ENCODE measurements at regions not wholly inside any gene's neighbourhood (a gene's known extent, or its start where the extent isn't known, plus 50 kb on each side); places are given as distances from the start of the nearest gene placed in this dataset.

- Histone ChIP-seq H3K27me3 (ENCODE audit: insufficient read depth, low read length) (no peaks in the 10 kb centered on the region), H3K4me3 (ENCODE audit: low read length) (no peak overlapping the region), H3K9me3 (ENCODE audit: low read depth, low read length) (no peaks in the 10 kb centered on the region), H3K4me1 (ENCODE audit: insufficient read depth, low read length) (peaks cover 5% of the 10 kb centered on the region)
These were observed 243.1 kb downstream of the ALDH8A1 start for GRCh38 chr6:134706806-134707205.

- H3K27me3 ChIP-seq (ENCODE audit: insufficient read depth, low read length), result no peaks in the 10 kb centered on the region
- no peak overlapping the region for H3K4me3 ChIP-seq (ENCODE audit: low read length)
- H3K4me1 ChIP-seq (ENCODE audit: insufficient read depth, low read length), result peaks cover 5% of the 10 kb centered on the region
- no peaks in the 10 kb centered on the region for H3K9me3 ChIP-seq (ENCODE audit: low read depth, low read length)
These were observed 243.7 kb downstream of the ALDH8A1 start for GRCh38 chr6:134706153-134706552.

DNA sequence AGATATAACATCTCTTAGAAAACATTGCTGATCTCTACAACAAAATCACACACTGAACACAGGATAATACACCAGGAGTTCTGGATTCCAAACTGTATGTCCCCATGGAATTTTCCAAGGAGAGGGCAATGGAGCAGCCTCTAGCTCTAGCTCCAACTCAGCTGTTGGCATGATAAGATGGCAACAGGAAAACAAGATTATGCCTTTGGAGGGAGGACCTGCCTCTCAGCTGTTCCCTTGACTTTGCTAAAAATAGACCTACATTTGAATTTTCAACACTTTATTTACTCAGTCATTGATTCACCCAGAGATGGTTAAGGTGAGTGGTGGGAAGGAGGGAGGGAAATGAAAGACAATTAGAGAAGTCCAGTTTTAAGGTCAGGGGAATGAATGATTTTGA is 246.7 kb downstream of the ALDH8A1 start:
- Histone ChIP-seq H3K9me3 (ENCODE audit: low read depth, low read length) (no peaks in the 10 kb centered on the region), H3K4me3 (ENCODE audit: low read length) (no peak overlapping the region), H3K4me1 (ENCODE audit: insufficient read depth, low read length) (peaks cover 5% of the 10 kb centered on the region), H3K27me3 (ENCODE audit: insufficient read depth, low read length) (no peaks in the 10 kb centered on the region)

GRCh38 chr6:134702279-134702678 is 247.6 kb downstream of the ALDH8A1 start:
- no peak overlapping the region for H3K4me3 ChIP-seq (ENCODE audit: low read length)
- no peaks in the 10 kb centered on the region for H3K4me1 ChIP-seq (ENCODE audit: insufficient read depth, low read length)
- H3K27me3 ChIP-seq (ENCODE audit: insufficient read depth, low read length), result no peaks in the 10 kb centered on the region
- H3K9me3 ChIP-seq (ENCODE audit: low read depth, low read length), result no peaks in the 10 kb centered on the region

- Histone ChIP-seq H3K4me3 (ENCODE audit: low read length) (no peak overlapping the region), H3K4me1 (ENCODE audit: insufficient read depth, low read length) (no peaks in the 10 kb centered on the region), H3K9me3 (ENCODE audit: low read depth, low read length) (no peaks in the 10 kb centered on the region), H3K27me3 (ENCODE audit: insufficient read depth, low read length) (no peaks in the 10 kb centered on the region)
These were observed 248.6 kb downstream of the ALDH8A1 start for GRCh38 chr6:134701301-134701700.

- Histone ChIP-seq H3K9me3 (ENCODE audit: low read depth, low read length) (no peaks in the 10 kb centered on the region), H3K4me3 (ENCODE audit: low read length) (no peak overlapping the region), H3K27me3 (ENCODE audit: insufficient read depth, low read length) (peaks cover 5% of the 10 kb centered on the region)
These were observed 251.7 kb downstream of the ALDH8A1 start for GRCh38 chr6:134698228-134698627.

DNA sequence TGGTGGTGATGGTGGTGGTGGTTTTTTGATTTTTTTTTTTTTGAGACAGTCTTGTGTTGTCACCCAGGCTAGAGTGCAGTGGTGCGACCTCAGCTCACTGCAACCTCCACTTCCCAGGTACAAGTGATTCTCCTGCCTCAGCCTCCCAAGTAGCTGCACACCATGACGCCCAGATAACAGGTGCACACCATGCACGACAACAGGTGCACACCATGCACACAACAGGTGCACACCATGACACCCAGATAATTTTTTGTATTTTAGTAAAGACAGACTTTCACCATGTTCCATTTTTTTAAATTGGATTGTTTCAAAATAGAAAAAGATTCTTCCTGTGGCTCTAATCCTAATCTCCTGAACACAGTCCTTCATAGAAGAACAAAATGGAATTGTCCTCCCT is 257.9 kb downstream of the ALDH8A1 start:
- Histone ChIP-seq H3K27me3 (ENCODE audit: insufficient read depth, low read length) (peaks cover 5% of the 10 kb centered on the region), H3K9me3 (ENCODE audit: low read depth, low read length) (no peaks in the 10 kb centered on the region), H3K4me3 (ENCODE audit: low read length) (no peak overlapping the region), H3K4me1 (ENCODE audit: insufficient read depth, low read length) (no peaks in the 10 kb centered on the region)

More at GRCh38 chr6:134698228-134698627, 251.7 kb downstream of the ALDH8A1 start:
- no peaks in the 10 kb centered on the region for H3K4me1 ChIP-seq (ENCODE audit: insufficient read depth, low read length)

DNA sequence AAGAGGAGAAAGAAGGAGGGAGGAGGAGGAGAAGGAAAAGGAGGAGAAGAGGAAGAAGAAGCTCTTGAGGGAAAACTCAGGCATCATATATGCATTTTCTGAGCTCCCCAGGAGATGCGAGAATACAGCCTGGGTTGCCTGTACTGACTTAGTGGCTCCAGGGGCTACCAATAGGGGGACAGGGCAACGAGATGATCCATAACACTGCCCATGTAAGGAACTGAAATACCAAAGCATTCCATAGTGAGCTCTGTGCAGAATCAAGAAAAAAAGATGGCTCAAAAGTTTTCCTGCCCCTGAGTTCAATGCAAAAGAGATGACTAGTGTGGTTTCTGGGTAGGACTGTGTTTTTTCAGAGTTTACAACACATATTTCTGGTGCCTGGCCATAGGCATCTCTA is 258.7 kb downstream of the ALDH8A1 start:
- Histone ChIP-seq H3K4me3 (ENCODE audit: low read length) (no peak overlapping the region), H3K9me3 (ENCODE audit: low read depth, low read length) (no peaks in the 10 kb centered on the region), H3K4me1 (ENCODE audit: insufficient read depth, low read length) (no peaks in the 10 kb centered on the region), H3K27me3 (ENCODE audit: insufficient read depth, low read length) (peaks cover 5% of the 10 kb centered on the region)

DNA sequence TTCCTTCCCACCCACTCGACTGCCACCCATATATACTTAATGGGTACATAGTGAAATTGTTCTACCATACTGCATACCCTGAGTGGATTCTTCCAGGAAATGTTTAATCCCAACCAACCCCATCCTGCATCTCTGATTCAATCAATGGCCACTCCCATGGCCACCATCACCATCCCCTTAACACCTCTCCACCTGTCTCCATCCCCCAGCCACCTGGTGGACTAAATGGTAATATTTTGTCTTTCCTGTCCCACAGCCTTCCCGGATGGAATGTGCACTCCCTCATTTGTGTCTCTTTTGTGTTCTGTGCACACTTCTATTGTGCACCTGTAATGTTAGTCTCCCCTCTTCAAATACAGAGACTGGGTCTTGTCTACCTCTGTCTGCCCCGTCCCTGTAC is 259.9 kb downstream of the ALDH8A1 start:
- H3K4me1 ChIP-seq (ENCODE audit: insufficient read depth, low read length), result no peaks in the 10 kb centered on the region

GRCh38 chr6:134689641-134690040 is 260.3 kb downstream of the ALDH8A1 start:
- Histone ChIP-seq H3K27me3 (ENCODE audit: insufficient read depth, low read length) (peaks cover 1% of the 10 kb centered on the region), H3K4me3 (ENCODE audit: low read length) (no peak overlapping the region), H3K4me1 (ENCODE audit: insufficient read depth, low read length) (no peaks in the 10 kb centered on the region), H3K9me3 (ENCODE audit: low read depth, low read length) (no peaks in the 10 kb centered on the region)

More for the DNA sequence above, 259.9 kb downstream of the ALDH8A1 start:
- H3K4me3 ChIP-seq (ENCODE audit: low read length), result no peak overlapping the region
- H3K27me3 ChIP-seq (ENCODE audit: insufficient read depth, low read length), result peaks cover 3% of the 10 kb centered on the region
- no peaks in the 10 kb centered on the region for H3K9me3 ChIP-seq (ENCODE audit: low read depth, low read length)

- no peaks in the 10 kb centered on the region for H3K9me3 ChIP-seq (ENCODE audit: low read depth, low read length)
- no peaks in the 10 kb centered on the region for H3K27me3 ChIP-seq (ENCODE audit: insufficient read depth, low read length)
- no peaks in the 10 kb centered on the region for H3K4me1 ChIP-seq (ENCODE audit: insufficient read depth, low read length)
- no peak overlapping the region for H3K4me3 ChIP-seq (ENCODE audit: low read length)
These were observed 260.7 kb downstream of the ALDH8A1 start for GRCh38 chr6:134689177-134689576.

- Histone ChIP-seq H3K27me3 (ENCODE audit: insufficient read depth, low read length) (no peaks in the 10 kb centered on the region), H3K9me3 (ENCODE audit: low read depth, low read length) (no peaks in the 10 kb centered on the region), H3K4me1 (ENCODE audit: insufficient read depth, low read length) (peaks cover 3% of the 10 kb centered on the region), H3K4me3 (ENCODE audit: low read length) (no peak overlapping the region)
These were observed 263.8 kb downstream of the ALDH8A1 start for GRCh38 chr6:134686071-134686470.

- no peaks in the 10 kb centered on the region for H3K9me3 ChIP-seq (ENCODE audit: low read depth, low read length)
- peaks cover 3% of the 10 kb centered on the region for H3K4me1 ChIP-seq (ENCODE audit: insufficient read depth, low read length)
- H3K27me3 ChIP-seq (ENCODE audit: insufficient read depth, low read length), result no peaks in the 10 kb centered on the region
- H3K4me3 ChIP-seq (ENCODE audit: low read length), result no peak overlapping the region
These were observed 265.5 kb downstream of the ALDH8A1 start for GRCh38 chr6:134684423-134684795.

DNA sequence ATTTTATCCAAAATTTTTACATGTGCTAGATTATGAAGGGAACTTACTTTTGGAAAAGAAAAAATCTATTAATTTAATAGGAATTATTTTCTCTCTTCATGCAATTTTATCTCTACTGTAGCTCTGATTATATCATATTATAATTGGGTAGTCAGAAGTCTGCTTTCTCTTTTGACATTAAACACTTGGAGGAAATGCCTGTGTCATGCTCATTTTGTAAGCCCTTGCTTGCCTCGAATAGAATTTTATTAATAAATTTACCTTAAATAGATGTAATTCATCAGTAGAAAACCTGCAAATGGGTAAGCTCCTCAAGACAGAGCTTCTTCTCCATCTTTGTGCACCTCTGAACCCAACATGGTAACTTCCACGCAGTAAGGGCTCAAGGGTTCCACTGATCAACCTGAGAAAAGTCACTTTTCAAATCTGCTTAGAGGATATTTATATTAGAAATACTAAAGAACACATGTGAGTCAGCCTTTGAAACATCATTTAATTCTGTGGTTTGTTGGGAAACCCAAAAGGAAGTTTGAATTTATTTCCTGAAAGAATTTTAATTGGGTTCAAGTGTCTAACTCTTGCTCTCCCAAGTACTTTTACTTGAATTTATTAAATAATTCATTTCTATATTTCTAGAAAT is 266.0 kb downstream of the ALDH8A1 start:
- Histone ChIP-seq H3K27me3 (ENCODE audit: insufficient read depth, low read length) (no peaks in the 10 kb centered on the region), H3K4me1 (ENCODE audit: insufficient read depth, low read length) (peaks cover 3% of the 10 kb centered on the region), H3K9me3 (ENCODE audit: low read depth, low read length) (no peaks in the 10 kb centered on the region), H3K4me3 (ENCODE audit: low read length) (no peak overlapping the region)

- Histone ChIP-seq H3K4me3 (ENCODE audit: low read length) (no peak overlapping the region), H3K27me3 (ENCODE audit: insufficient read depth, low read length) (no peaks in the 10 kb centered on the region), H3K4me1 (ENCODE audit: insufficient read depth, low read length) (peaks cover 3% of the 10 kb centered on the region), H3K9me3 (ENCODE audit: low read depth, low read length) (no peaks in the 10 kb centered on the region)
These were observed 269.5 kb downstream of the ALDH8A1 start for GRCh38 chr6:134680433-134680832.

DNA sequence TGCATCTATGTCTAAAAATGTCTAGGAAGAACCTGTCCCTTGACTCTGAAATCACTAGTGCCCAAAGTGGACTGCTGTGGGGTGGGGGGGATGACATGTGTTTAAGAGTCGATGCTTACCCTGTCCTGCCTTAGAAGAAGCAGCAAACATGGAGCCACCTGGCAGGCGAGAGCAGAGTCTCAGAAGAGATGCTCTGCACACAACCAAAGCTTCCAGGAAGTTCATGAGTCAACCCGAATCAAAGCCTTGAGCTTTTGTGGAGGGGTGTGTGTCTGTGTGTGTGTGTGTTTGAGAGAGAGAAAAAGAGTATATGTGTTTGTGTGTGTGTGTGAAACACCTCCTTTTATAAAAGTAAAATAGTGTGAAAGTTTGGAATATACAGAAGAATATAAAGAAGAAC is 269.9 kb downstream of the ALDH8A1 start:
- no peaks in the 10 kb centered on the region for H3K9me3 ChIP-seq (ENCODE audit: low read depth, low read length)
- H3K4me1 ChIP-seq (ENCODE audit: insufficient read depth, low read length), result peaks cover 3% of the 10 kb centered on the region

More for the DNA sequence above, 269.9 kb downstream of the ALDH8A1 start:
- Histone ChIP-seq H3K27me3 (ENCODE audit: insufficient read depth, low read length) (no peaks in the 10 kb centered on the region), H3K4me3 (ENCODE audit: low read length) (no peak overlapping the region)
